PC-3 (cell line): ENCODE measurements at regions not wholly inside any gene's neighbourhood (a gene's known extent, or its start where the extent isn't known, plus 50 kb on each side); places are given as distances from the start of the nearest gene placed in this dataset.

Experiments
- ATAC-seq: fragments of 200-7000 bp; cut with Tn5 transposase; 2 replicates; pipeline ENCODE4 v1.9.1; 2020; ENCODE audit warnings: mild to moderate bottlenecking, moderate library complexity
- BruUV-seq: library from RNA; stranded (reverse); fragments of 400-500 nt; replicated peaks from 2 replicates; lab custom pipeline; 2021; lab: Mats Ljungman, UMichigan
- CTCF ChIA-PET: fragments of 300-600 bp; sonication (Branson Sonifier 250); formaldehyde crosslinking; loops from one replicate; lab custom pipeline; 2022; ENCODE audit warnings: antibody characterized with exemption; lab: Charles Lee
- POLR2A ChIA-PET: fragments of 300-600 bp; sonication (Branson Sonifier 250); formaldehyde crosslinking; loops from one replicate; lab custom pipeline; 2022; ENCODE audit warnings: antibody characterized with exemption; ENCODE audit not compliant: unreplicated experiment; lab: Charles Lee
- DNase-seq: peaks from one replicate; pipeline ENCODE4 v3.0.0-alpha.2; 2015
- H2AFZ ChIP-seq: fragments of 300-600 bp; sonication (generic); 2 replicates; pipeline ENCODE4 v1.6.0; 2016; ENCODE audit warnings: antibody characterized with exemption, low read length
- H3F3A ChIP-seq: fragments of 300-600 bp; sonication (generic); one replicate; pipeline ENCODE4 v1.6.0; 2017; ENCODE audit warnings: antibody characterized with exemption, low read length, control low read depth, mild to moderate bottlenecking; ENCODE audit not compliant: unreplicated experiment
- H3K27ac ChIP-seq: fragments of 300-600 bp; sonication (generic); 2 replicates; pipeline ENCODE4 v1.5.1; 2016; ENCODE audit warnings: mild to moderate bottlenecking, low read length
- H3K27me3 ChIP-seq: fragments of 300-600 bp; sonication (generic); 2 replicates; pipeline ENCODE4 v1.6.1; 2016; ENCODE audit warnings: low read length, mixed read lengths
- H3K36me3 ChIP-seq: fragments of 300-600 bp; sonication (generic); 2 replicates; pipeline ENCODE4 v1.6.1; 2016; ENCODE audit warnings: low read depth, mixed run types, low read length, mixed read lengths
- H3K4me1 ChIP-seq: fragments of 300-600 bp; sonication (generic); 2 replicates; pipeline ENCODE4 v1.5.1; 2016; ENCODE audit warnings: low read length; ENCODE audit not compliant: insufficient read depth
- H3K4me2 ChIP-seq: fragments of 300-600 bp; sonication (generic); 2 replicates; pipeline ENCODE4 v1.6.0; 2016; ENCODE audit warnings: low read length
- H3K4me3 ChIP-seq: fragments of 300-600 bp; sonication (generic); 2 replicates; pipeline ENCODE4 v1.5.1; 2016; ENCODE audit warnings: mild to moderate bottlenecking, low read length, mixed read lengths
- H3K79me2 ChIP-seq: fragments of 300-600 bp; sonication (generic); 2 replicates; pipeline ENCODE4 v1.6.1; 2017; ENCODE audit warnings: low read length, mixed read lengths
- H3K9ac ChIP-seq: fragments of 300-600 bp; sonication (generic); 2 replicates; pipeline ENCODE4 v1.6.0; 2016; ENCODE audit warnings: mild to moderate bottlenecking, low read length
- H3K9me2 ChIP-seq: fragments of 300-600 bp; sonication (generic); replicated peaks from 2 replicates; pipeline ENCODE4 v1.6.1; 2016; ENCODE audit warnings: mixed run types, low read length, mixed read lengths
- H3K9me3 ChIP-seq: fragments of 300-600 bp; sonication (generic); 2 replicates; pipeline ENCODE4 v1.6.1; 2016; ENCODE audit warnings: low read length, mixed read lengths
- H4K20me1 ChIP-seq: fragments of 300-600 bp; sonication (generic); 2 replicates; pipeline ENCODE4 v1.6.1; 2016; ENCODE audit warnings: low read length, mixed read lengths
- EZH2 ChIP-seq: fragments of 300-600 bp; sonication (generic); IDR thresholded peaks from one replicate; pipeline ENCODE4 v1.6.1; 2017; ENCODE audit warnings: antibody characterized with exemption, mild to moderate bottlenecking, low read length; ENCODE audit not compliant: unreplicated experiment
- EZH2phosphoT487 ChIP-seq: fragments of 300-600 bp; sonication (generic); IDR thresholded peaks from 2 replicates; pipeline ENCODE4 v1.6.1; 2018; ENCODE audit warnings: mild to moderate bottlenecking, antibody characterized with exemption, low read length, borderline replicate concordance
- intact Hi-C: fragments of 100-400 bp; cut with micrococcal nuclease; formaldehyde crosslinking; loops from 2 replicates; pipeline ENCODE4 v1.9.0; 2023
- TF ChIP-seq, protein P1 (sequence below): fragments of 300-600 bp; sonication (generic); conservative IDR thresholded peaks from 2 replicates; pipeline ENCODE4 v1.5.1; 2017; ENCODE audit warnings: antibody characterized with exemption, low read depth, mild to moderate bottlenecking, low read length

DNA sequence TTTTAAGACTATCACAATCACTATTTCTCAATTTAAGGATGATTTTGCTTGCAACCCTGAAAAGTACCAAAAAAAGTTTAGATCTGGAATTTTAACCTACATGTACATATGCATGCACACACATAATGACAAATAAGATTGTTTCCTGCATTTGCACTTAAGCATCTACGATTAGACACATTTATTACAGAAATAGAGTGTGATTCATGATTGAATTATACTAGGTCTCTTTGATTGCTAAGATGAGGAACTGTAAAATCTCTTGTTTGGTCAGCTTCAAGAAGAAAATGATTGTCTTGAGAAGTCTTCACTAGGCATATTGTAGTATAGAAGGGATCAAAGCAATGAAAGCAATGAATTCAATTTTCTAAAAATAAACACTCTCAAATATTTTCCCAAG is 185.9 kb upstream of the AGR3 start:
- no peaks in the 10 kb centered on the region for H3K9me3 ChIP-seq
- BruUV-seq, result no TSS peak
- no peak overlapping the region for H3K9ac ChIP-seq
- ChIA-PET POLR2A (no interaction called here), CTCF (no interaction called here)
- H3K79me2 ChIP-seq, result no peaks in the 10 kb centered on the region
- peaks cover 18% of the 10 kb centered on the region; the same call in 1 of the 2 replicates for H3K4me1 ChIP-seq
- no peak overlapping the region for H3K4me2 ChIP-seq
- H2AFZ ChIP-seq, result no peak overlapping the region
- no peaks in the 10 kb centered on the region for H4K20me1 ChIP-seq
- TF ChIP-seq EZH2, result no peak
- TF ChIP-seq, protein P1, sequence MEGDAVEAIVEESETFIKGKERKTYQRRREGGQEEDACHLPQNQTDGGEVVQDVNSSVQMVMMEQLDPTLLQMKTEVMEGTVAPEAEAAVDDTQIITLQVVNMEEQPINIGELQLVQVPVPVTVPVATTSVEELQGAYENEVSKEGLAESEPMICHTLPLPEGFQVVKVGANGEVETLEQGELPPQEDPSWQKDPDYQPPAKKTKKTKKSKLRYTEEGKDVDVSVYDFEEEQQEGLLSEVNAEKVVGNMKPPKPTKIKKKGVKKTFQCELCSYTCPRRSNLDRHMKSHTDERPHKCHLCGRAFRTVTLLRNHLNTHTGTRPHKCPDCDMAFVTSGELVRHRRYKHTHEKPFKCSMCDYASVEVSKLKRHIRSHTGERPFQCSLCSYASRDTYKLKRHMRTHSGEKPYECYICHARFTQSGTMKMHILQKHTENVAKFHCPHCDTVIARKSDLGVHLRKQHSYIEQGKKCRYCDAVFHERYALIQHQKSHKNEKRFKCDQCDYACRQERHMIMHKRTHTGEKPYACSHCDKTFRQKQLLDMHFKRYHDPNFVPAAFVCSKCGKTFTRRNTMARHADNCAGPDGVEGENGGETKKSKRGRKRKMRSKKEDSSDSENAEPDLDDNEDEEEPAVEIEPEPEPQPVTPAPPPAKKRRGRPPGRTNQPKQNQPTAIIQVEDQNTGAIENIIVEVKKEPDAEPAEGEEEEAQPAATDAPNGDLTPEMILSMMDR, result no peak
- TF ChIP-seq EZH2phosphoT487, result no peak
- DNase-seq, result no peak
- no peaks in the 10 kb centered on the region for H3K9me2 ChIP-seq
- no peak overlapping the region for H3K27ac ChIP-seq
- ATAC-seq, result no peak
- intact Hi-C loops, result no loop called here
- H3K4me3 ChIP-seq, result no peak overlapping the region
- no peaks in the 10 kb centered on the region for H3F3A ChIP-seq
- no peaks in the 10 kb centered on the region for H3K36me3 ChIP-seq
- H3K27me3 ChIP-seq, result no peaks in the 10 kb centered on the region

DNA sequence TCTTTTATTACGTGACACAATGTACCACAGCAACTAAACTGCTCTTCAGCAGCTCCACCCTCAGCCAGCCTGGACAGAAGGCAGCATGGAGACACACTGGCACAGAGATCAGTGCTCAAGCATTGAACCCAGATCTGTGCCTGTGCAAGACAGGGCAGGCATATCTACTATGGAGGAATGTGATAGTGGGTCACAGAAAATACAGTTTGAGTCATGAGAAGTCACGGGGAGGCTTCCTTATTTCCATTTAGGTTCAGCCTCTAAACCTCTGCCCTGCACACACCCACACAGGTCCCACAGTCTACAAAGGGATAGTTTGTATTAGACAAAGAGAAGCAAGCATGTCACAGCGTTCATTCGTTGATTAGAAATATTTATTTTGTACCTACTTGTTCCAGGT is 187.4 kb upstream of the AGR3 start:
- Histone ChIP-seq H3K27ac (no peak overlapping the region), H3K4me3 (no peak overlapping the region), H2AFZ (no peak overlapping the region), H3K9ac (no peak overlapping the region), H3K36me3 (no peaks in the 10 kb centered on the region), H3K27me3 (no peaks in the 10 kb centered on the region), H3K4me2 (no peak overlapping the region), H3K79me2 (no peaks in the 10 kb centered on the region), H3K9me3 (no peaks in the 10 kb centered on the region), H3K9me2 (no peaks in the 10 kb centered on the region), H3F3A (no peaks in the 10 kb centered on the region), H3K4me1 (peaks cover 6% of the 10 kb centered on the region; the same call in 1 of the 2 replicates), H4K20me1 (no peaks in the 10 kb centered on the region)
- CTCF ChIA-PET, result no interaction called here
- ATAC-seq (no peak), DNase-seq (no peak)
- POLR2A ChIA-PET, result no interaction called here
- TF ChIP-seq, protein P1, result no peak
- no peak for TF ChIP-seq EZH2phosphoT487
- no peak for TF ChIP-seq EZH2
- no TSS peak for BruUV-seq
- intact Hi-C loops, result no loop called here

DNA sequence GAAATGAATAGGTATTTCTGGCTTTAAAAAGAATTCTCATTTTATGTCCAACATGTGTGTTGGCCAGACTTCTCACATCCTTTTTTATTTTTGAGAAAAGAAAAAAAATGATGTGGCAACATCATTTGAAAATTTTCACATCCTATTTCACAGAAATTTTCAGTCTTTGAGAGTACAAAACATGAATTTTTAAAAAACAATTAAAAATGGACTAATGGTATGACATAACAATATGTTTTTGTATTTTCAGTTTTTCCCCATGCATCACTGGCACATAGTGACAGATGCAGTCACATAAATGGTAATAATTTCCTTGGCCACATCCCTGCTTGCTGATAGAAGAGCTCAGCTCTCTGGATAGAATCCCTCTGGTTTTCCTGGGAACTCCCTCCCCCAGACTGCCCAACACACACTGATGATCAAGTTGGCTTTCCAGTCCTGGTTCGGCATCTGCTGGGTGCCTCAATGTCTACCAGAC is 188.5 kb upstream of the AGR3 start:
- POLR2A ChIA-PET, result no interaction called here
- CTCF ChIA-PET, result no interaction called here

More for the DNA sequence above, 188.5 kb upstream of the AGR3 start:
- no peak overlapping the region for H2AFZ ChIP-seq
- no peaks in the 10 kb centered on the region for H3K79me2 ChIP-seq
- ATAC-seq (no peak), DNase-seq (no peak)
- H3K36me3 ChIP-seq, result no peaks in the 10 kb centered on the region
- no peaks in the 10 kb centered on the region for H3F3A ChIP-seq
- no peaks in the 10 kb centered on the region for H3K9me3 ChIP-seq
- no peak overlapping the region for H3K4me2 ChIP-seq
- intact Hi-C loops, result no loop called here
- no peak overlapping the region for H3K9ac ChIP-seq
- no peak overlapping the region for H3K4me3 ChIP-seq
- no peaks in the 10 kb centered on the region for H3K4me1 ChIP-seq
- BruUV-seq, result no TSS peak
- H3K9me2 ChIP-seq, result no peaks in the 10 kb centered on the region
- no peaks in the 10 kb centered on the region for H4K20me1 ChIP-seq
- TF ChIP-seq, protein P1, result no peak
- TF ChIP-seq EZH2phosphoT487 (no peak), EZH2 (no peak)
- no peaks in the 10 kb centered on the region for H3K27me3 ChIP-seq
- H3K27ac ChIP-seq, result no peak overlapping the region
